H4 (cell line): ENCODE measurements at regions not wholly inside any gene's neighbourhood (a gene's known extent, or its start where the extent isn't known, plus 50 kb on each side); places are given as distances from the start of the nearest gene placed in this dataset.
A peak's percentile ranks its signal among the peaks of the same experiment; 100 is the strongest.

Experiments
- DNase-seq: peaks from one replicate; pipeline ENCODE4 v3.0.0-alpha.2; 2015; ENCODE audit warnings: low spot score

- DNase-seq, result no peak
Measured at GRCh38 chr1:8115031-8115768, 89.1 kb upstream of the ERRFI1 start.

- DNase-seq, result no peak
Measured at GRCh38 chr1:8113262-8114220, 87.4 kb upstream of the ERRFI1 start.

- DNase-seq, result no peak
Measured at GRCh38 chr1:8112611-8113261, 86.6 kb upstream of the ERRFI1 start.

- DNase-seq, result no peak
Measured at GRCh38 chr1:8111560-8111959, 85.5 kb upstream of the ERRFI1 start.

GRCh38 chr1:8109216-8109615, 83.1 kb upstream of the ERRFI1 start:
- DNase-seq, result no peak

GRCh38 chr1:8107897-8108296, 81.8 kb upstream of the ERRFI1 start:
- DNase-seq, result no peak

GRCh38 chr1:8104278-8105236, 78.4 kb upstream of the ERRFI1 start:
- no peak for DNase-seq

GRCh38 chr1:8097908-8098307, 71.8 kb upstream of the ERRFI1 start:
- DNase-seq, result no peak

- peak; percentile 96 for DNase-seq
Measured at GRCh38 chr1:8097077-8097799, 71.1 kb upstream of the ERRFI1 start.

- DNase-seq, result peak; percentile 67
Measured at GRCh38 chr1:8096105-8097011, 70.2 kb upstream of the ERRFI1 start.

- no peak for DNase-seq
Measured at GRCh38 chr1:8095584-8095983, 69.5 kb upstream of the ERRFI1 start.

GRCh38 chr1:8094481-8095241, 68.6 kb upstream of the ERRFI1 start:
- peak; percentile 82 for DNase-seq

- no peak for DNase-seq
Measured at GRCh38 chr1:8093221-8093980, 67.3 kb upstream of the ERRFI1 start.

GRCh38 chr1:8092657-8093056, 66.5 kb upstream of the ERRFI1 start:
- DNase-seq, result no peak

GRCh38 chr1:8091691-8092090, 65.6 kb upstream of the ERRFI1 start:
- DNase-seq, result no peak

- peak; percentile 92 for DNase-seq
Measured at GRCh38 chr1:8090241-8090702, 64.2 kb upstream of the ERRFI1 start.

- no peak for DNase-seq
Measured at GRCh38 chr1:8089535-8090228, 63.6 kb upstream of the ERRFI1 start.
